Lower leg skin (tissue), 4 donors: ENCODE measurements at regions not wholly inside any gene's neighbourhood (a gene's known extent, or its start where the extent isn't known, plus 50 kb on each side); places are given as distances from the start of the nearest gene placed in this dataset.

ENCODE experiments used
- DNase-seq, 2 donors: peaks; one replicate each; pipeline ENCODE4 v3.0.0-alpha.2; 2019; ENCODE audit warnings: low spot score in 2 of 2
- H3K4me3 ChIP-seq: fragments of 200-600 bp; sonication (generic); 2 replicates; pipeline ENCODE4 v1.5.1; 2017; ENCODE audit warnings: mild to moderate bottlenecking, low read depth; ENCODE audit not compliant: poor library complexity, severe bottlenecking
- POLR2A ChIP-seq, 2 donors: fragments of 450-650 bp; IDR thresholded peaks; one replicate each; pipeline ENCODE4 v1.6.1; 2016 to 2017; ENCODE audit warnings: antibody characterized with exemption in 2 of 2, mild to moderate bottlenecking in 1 of 2, moderate library complexity in 1 of 2
- WGBS, 2 donors: methylation state at CpG; one replicate each; pipeline ENCODE4 v1.1.5; 2018; 5-methylcytosine and 5-hydroxymethylcytosine counted together
- intact Hi-C: fragments of 100-400 bp; cut with DNase I; formaldehyde crosslinking; loops from one replicate; pipeline ENCODE4 v1.15.0; 2023; ENCODE audit warnings: low total_unique reads
- TF ChIP-seq, protein P1 (sequence below), 3 donors: fragments of 450-650 bp; IDR thresholded peaks; one replicate each; pipeline ENCODE4 v1.5.1; 2016; ENCODE audit warnings: antibody characterized with exemption in 3 of 3, mild to moderate bottlenecking in 3 of 3, moderate library complexity in 2 of 3

GRCh38 chr12:107396991-107397390 is 288.6 kb upstream of the PWP1 start:
- TF ChIP-seq POLR2A (IDR thresholded peaks at IDR 0.05): no peak
- TF ChIP-seq, protein P1, sequence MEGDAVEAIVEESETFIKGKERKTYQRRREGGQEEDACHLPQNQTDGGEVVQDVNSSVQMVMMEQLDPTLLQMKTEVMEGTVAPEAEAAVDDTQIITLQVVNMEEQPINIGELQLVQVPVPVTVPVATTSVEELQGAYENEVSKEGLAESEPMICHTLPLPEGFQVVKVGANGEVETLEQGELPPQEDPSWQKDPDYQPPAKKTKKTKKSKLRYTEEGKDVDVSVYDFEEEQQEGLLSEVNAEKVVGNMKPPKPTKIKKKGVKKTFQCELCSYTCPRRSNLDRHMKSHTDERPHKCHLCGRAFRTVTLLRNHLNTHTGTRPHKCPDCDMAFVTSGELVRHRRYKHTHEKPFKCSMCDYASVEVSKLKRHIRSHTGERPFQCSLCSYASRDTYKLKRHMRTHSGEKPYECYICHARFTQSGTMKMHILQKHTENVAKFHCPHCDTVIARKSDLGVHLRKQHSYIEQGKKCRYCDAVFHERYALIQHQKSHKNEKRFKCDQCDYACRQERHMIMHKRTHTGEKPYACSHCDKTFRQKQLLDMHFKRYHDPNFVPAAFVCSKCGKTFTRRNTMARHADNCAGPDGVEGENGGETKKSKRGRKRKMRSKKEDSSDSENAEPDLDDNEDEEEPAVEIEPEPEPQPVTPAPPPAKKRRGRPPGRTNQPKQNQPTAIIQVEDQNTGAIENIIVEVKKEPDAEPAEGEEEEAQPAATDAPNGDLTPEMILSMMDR (IDR thresholded peaks at IDR 0.05): no peak
- intact Hi-C loops: no loop called here
- DNase-seq: no peak
- no peak overlapping the region for H3K4me3 ChIP-seq
- WGBS, 2 donors: 22 to 40% methylated on average over 7 of the region's 7 CpGs

DNA sequence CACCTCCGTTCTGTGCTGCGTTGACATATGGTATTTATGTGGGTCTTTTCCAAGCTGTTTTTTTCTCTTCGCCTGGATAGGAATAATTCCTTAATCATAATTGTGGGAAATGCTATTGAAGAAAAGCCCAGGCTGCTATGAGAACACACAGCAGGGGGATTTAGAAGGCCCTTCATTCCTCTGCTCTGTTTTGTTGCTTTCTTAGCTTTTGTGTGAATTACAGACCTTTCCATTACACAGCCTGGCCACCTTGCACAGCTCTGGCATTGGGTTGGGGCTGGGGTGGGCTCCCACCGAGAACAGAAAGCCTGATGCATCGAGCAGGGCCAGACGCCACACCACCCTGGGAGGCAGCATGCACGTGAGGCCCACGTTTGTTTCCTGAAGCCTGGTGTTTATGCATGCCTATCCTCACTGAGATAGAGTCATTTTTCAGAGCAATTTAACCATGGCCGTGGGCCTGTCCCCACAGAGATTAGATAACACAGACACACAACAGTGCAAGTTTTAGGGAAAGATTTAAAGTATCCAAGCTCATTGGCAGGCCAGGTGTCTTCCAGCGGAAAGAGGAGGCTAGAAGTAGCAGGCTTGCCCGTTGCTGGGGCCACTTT is 287.6 kb upstream of the PWP1 start:
- intact Hi-C loops: no loop called here

GRCh38 chr12:107399046-107399445 is 286.6 kb upstream of the PWP1 start:
- no peak overlapping the region for H3K4me3 ChIP-seq
- intact Hi-C loops: no loop called here
- TF ChIP-seq, protein P1 (IDR thresholded peaks at IDR 0.05): no peak
- no peak for DNase-seq
- WGBS, 2 donors: 67 to 87% methylated on average over 5 of the region's 5 CpGs

More for the DNA sequence above, 287.6 kb upstream of the PWP1 start:
- no peak for DNase-seq
- TF ChIP-seq, protein P1 (IDR thresholded peaks at IDR 0.05): no peak
- no peak for TF ChIP-seq POLR2A (IDR thresholded peaks at IDR 0.05)
- WGBS, 2 donors: 88 to 89% methylated on average over 11 of the region's 11 CpGs
- no peak overlapping the region for H3K4me3 ChIP-seq

DNA sequence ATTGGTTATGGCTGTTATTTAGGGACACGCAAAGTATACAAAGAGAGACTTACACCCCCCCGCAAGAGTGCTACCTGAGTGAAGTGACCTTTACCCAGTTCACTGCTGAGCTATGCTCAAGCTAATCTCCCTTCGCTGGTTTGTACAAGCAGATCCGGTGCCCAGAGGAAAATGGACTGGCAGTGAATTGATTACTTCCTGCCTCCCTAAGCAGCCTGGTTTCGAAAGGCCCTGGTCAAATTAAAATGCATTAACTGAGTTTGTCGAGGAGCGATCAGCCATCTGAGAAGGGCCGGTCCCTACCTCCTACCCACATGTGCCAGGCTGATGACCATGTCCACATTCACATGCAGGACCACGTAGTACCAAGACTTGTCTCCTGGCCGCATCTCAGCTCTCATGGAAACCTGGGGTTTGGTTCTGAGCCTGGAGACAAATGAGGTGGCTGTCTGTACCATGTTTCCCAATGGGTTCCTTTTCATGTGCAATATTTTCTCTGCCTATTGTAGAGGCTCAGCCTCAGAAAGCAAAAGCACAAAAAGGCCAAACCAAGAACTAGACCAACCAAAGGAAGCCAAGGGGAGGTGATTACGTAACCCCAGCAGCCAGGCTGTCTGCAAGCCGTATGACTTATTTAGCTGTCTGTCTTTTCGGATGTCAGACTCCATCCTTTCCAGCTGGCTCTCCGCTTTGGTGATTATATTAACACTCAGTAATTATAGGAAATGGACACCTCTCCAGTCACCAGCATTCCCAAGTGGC is 284.7 kb upstream of the PWP1 start:
- no peak overlapping the region for H3K4me3 ChIP-seq
- TF ChIP-seq POLR2A (IDR thresholded peaks at IDR 0.05): no peak
- TF ChIP-seq, protein P1 (IDR thresholded peaks at IDR 0.05): no peak
- intact Hi-C loops: no loop called here
- 70 to 79% methylated on average over 14 of the region's 14 CpGs for WGBS, 2 donors
- DNase-seq: no peak

DNA sequence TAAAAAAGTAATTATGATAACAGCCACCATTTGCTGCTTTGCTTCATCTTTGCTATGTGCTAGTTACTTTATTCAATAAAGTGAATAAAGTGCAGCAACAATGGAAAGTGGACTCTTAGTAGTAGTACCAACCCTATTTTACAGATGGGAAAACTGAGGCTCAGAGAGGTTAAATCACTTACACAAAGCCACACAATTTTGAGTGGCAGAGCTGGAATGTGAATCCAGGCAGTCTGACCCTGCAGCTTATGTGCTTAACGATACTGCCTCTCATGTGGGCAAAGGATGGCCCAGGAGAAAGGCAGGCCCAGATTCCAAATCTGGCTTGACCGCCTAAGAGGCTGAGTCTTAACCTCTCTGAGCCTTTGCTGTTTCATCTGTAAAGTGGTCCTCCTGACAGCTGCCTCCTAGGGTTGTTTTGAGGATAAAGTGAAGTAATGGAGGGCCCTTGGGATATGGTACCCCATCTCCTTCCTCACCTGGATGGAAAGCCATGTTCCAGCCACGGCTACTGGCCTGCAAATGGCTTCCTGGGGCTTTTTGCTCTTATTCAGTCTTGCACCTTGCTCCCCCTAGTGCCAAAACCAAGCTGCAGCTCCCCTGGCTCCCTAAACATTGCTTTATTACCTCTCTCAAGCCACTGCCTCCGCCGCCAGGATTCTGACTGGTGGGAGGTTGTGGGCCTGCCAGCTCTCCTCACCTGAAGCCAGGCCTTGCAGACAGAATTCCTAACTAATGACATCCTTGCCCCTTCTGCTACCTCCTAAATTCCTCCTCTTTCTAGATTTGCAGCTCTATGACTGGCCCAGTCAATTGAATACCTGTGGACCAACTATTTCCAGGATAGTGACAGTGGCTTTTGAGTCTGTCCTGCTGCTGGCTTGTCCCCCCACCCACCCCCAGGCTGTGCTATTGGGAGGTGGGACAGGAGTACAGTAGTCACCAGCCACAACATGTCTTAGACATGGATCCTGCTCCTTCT is 283.3 kb upstream of the PWP1 start:
- intact Hi-C loops: no loop called here
- DNase-seq: no peak
- TF ChIP-seq POLR2A (IDR thresholded peaks at IDR 0.05): no peak
- TF ChIP-seq, protein P1 (IDR thresholded peaks at IDR 0.05): no peak
- H3K4me3 ChIP-seq: no peak overlapping the region
- WGBS, 2 donors: 46 to 74% methylated on average over 5 of the region's 5 CpGs
